ENCODE measurements at regions not wholly inside any gene's neighbourhood (a gene's known extent, or its start where the extent isn't known, plus 50 kb on each side); places are given as distances from the start of the nearest gene placed in this dataset.
"Not testable (repeated sequence)": the region's sequence is repeated elsewhere in the genome, so short reads cannot be mapped to it uniquely, and the experiment has no call there.

GRCh38 chr11:15300341-15300740 is 185.6 kb downstream of the INSC start:
- no peak for DNase-seq (ENCODE audit: low spot score)

- DNase-seq (ENCODE audit: low spot score) = no peak
Measured at GRCh38 chr11:15307619-15308024, 192.9 kb downstream of the INSC start.

- no peak for DNase-seq (ENCODE audit: low spot score)
Measured at GRCh38 chr11:15308840-15309239, 194.1 kb downstream of the INSC start.

GRCh38 chr11:15309296-15309695 is 194.6 kb downstream of the INSC start:
- DNase-seq (ENCODE audit: low spot score) = no peak

- no peak for DNase-seq (ENCODE audit: low spot score)
Measured at GRCh38 chr11:15313862-15314261, 199.1 kb downstream of the INSC start.

- DNase-seq (ENCODE audit: low spot score) = no peak
Measured at GRCh38 chr11:15318814-15319213, 204.1 kb downstream of the INSC start.

GRCh38 chr11:15326520-15326919 is 211.8 kb downstream of the INSC start:
- no peak for DNase-seq (ENCODE audit: low spot score)

GRCh38 chr11:15327786-15328231 is 213.1 kb downstream of the INSC start:
- peak; percentile 58 for DNase-seq (ENCODE audit: low spot score)

- DNase-seq (ENCODE audit: low spot score) = no peak
Measured at GRCh38 chr11:15333407-15333806, 218.7 kb downstream of the INSC start.

- DNase-seq (ENCODE audit: low spot score) = no peak
Measured at GRCh38 chr11:15334766-15335165, 220.0 kb downstream of the INSC start.

GRCh38 chr11:15336021-15336420 is 221.3 kb downstream of the INSC start:
- DNase-seq (ENCODE audit: low spot score) = no peak

GRCh38 chr11:15339302-15339701 is 224.6 kb downstream of the INSC start:
- DNase-seq (ENCODE audit: low spot score) = no peak

GRCh38 chr11:15341587-15341986 is 226.9 kb downstream of the INSC start:
- DNase-seq (ENCODE audit: low spot score) = no peak

- DNase-seq (ENCODE audit: low spot score) = no peak
Measured at GRCh38 chr11:15342163-15342562, 227.4 kb downstream of the INSC start.

- DNase-seq (ENCODE audit: low spot score) = no peak
Measured at GRCh38 chr11:15346907-15347306, 232.2 kb downstream of the INSC start.

GRCh38 chr11:15347969-15348734 is 233.4 kb downstream of the INSC start:
- DNase-seq (ENCODE audit: low spot score) = no peak

GRCh38 chr11:15349413-15349812 is 234.7 kb downstream of the INSC start:
- DNase-seq (ENCODE audit: low spot score) = no peak

- DNase-seq (ENCODE audit: low spot score) = no peak
Measured at GRCh38 chr11:15361316-15361715, 246.6 kb downstream of the INSC start.

GRCh38 chr11:15365286-15365685 is 250.6 kb downstream of the INSC start:
- not testable (repeated sequence) for DNase-seq (ENCODE audit: low spot score)

- no peak for DNase-seq (ENCODE audit: low spot score)
Measured at GRCh38 chr11:15367695-15368094, 253.0 kb downstream of the INSC start.

- DNase-seq (ENCODE audit: low spot score) = no peak
Measured at GRCh38 chr11:15370495-15371147, 255.9 kb downstream of the INSC start.

GRCh38 chr11:15371533-15371932 is 256.8 kb downstream of the INSC start:
- no peak for DNase-seq (ENCODE audit: low spot score)

- no peak for DNase-seq (ENCODE audit: low spot score)
Measured at GRCh38 chr11:15374418-15374817, 259.7 kb downstream of the INSC start.
